ENCODE measurements at regions not wholly inside any gene's neighbourhood (a gene's known extent, or its start where the extent isn't known, plus 50 kb on each side); places are given as distances from the start of the nearest gene placed in this dataset.

DNA sequence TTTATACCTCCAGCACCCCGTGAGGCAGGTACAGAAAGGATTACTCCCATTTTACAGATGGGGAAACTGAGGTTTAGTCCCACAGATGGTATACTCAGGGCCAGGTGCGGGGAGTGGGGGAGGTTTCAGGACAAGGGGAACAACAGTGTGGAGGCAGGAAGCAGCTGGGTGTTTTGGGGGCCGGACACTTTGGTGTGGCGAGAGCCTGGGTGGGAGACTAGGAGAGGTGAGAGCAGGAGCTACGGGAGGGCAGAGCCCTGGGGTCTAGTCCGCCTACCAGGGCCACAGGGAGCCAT, 61.7 kb downstream of the DIO3 start (continued):
- no peak for TF ChIP-seq NR2C2 (IDR thresholded peaks at IDR 0.05; ENCODE audit: borderline replicate concordance, control insufficient read depth, insufficient read length, low read depth)
- no peak for TF ChIP-seq POLR2AphosphoS2 (IDR thresholded peaks at IDR 0.05; ENCODE audit: low read depth, low read length)
- TF ChIP-seq, protein P1, sequence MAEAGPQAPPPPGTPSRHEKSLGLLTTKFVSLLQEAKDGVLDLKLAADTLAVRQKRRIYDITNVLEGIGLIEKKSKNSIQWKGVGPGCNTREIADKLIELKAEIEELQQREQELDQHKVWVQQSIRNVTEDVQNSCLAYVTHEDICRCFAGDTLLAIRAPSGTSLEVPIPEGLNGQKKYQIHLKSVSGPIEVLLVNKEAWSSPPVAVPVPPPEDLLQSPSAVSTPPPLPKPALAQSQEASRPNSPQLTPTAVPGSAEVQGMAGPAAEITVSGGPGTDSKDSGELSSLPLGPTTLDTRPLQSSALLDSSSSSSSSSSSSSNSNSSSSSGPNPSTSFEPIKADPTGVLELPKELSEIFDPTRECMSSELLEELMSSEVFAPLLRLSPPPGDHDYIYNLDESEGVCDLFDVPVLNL (IDR thresholded peaks at IDR 0.05; ENCODE audit: low read depth, low read length), result no peak
- TF ChIP-seq KDM1A (IDR thresholded peaks at IDR 0.05; ENCODE audit: borderline replicate concordance), result no peak
- no peak for TF ChIP-seq ZSCAN29 (IDR thresholded peaks at IDR 0.05)
- TF ChIP-seq HDAC2 (IDR thresholded peaks at IDR 0.05), result no peak
- no peak for TF ChIP-seq SRF (IDR thresholded peaks at IDR 0.05; ENCODE audit: low read depth in 2 of 2, low read length in 2 of 2)
- no peak for TF ChIP-seq ZNF24 (IDR thresholded peaks at IDR 0.05)
- TF ChIP-seq BHLHE40 (IDR thresholded peaks at IDR 0.05; ENCODE audit: borderline replicate concordance in 1 of 2, low read depth in 2 of 2, low read length in 1 of 2), result no peak

DNA sequence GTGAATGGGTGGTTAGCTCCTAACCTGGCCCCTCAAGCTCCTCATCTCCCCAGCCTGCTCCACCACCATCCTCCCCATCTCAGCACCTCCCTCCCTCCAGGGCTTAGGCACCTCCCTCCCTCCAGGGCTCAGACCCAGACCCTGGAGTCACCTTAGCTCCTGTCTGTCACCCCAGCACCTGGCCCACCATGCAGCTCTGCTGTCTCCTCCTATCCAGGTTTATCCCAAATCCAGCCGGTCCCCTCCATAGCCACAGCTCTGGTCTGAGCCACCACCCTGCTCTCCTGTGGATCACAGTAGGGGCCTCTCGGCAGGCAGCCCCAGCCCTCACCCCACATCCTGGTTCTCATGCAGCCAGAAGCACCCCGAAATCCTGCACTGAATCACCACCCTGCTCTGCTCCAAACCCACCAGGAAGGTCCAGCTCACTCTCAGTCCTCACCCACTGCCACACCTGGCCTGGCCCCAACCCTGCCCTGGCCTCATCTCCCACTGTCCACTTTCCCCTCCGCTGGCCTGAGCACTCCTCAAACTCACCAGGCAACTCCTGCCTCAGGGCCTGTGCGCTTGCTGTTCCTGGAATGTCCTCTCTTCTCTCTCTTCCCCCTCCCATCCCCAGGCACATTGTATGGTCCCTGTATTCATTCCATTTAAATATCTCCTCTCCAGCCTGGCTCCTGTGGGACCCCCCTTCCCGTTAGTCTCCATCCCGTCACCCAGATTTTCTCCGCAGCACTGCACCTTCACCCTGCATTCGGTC, 62.6 kb downstream of the DIO3 start:
- H3K9ac ChIP-seq (ENCODE audit: control insufficient read depth, insufficient read depth, low read length), result no peak overlapping the region
- no peaks in the 10 kb centered on the region for H3K79me2 ChIP-seq (ENCODE audit: control insufficient read depth, insufficient read depth, low read length)
- intact Hi-C loops (cut with micrococcal nuclease; ENCODE audit: unreplicated experiment) (loop anchor here (10.0 kb wide), 1 partner anchor 1239 kb away; no protein-coding TSS in a partner anchor), in situ Hi-C loops (cut with MboI) (no loop called here)
- H3K4me2 ChIP-seq (ENCODE audit: control insufficient read depth, insufficient read depth), result no peak overlapping the region
- CTCF ChIA-PET, result interaction anchor here (0.7 kb wide), 1 partner anchor 773 kb away, joined by 3 read pairs; no protein-coding TSS in a partner anchor
- DNase-seq (ENCODE audit: low read depth, low spot score) (no peak), ATAC-seq (no peak), FAIRE-seq (no peak)
- no peaks in the 10 kb centered on the region; the same call in 1 of the 2 replicates for H4K20me1 ChIP-seq (ENCODE audit: control insufficient read depth, insufficient read depth)
- no peaks in the 10 kb centered on the region for H3K36me3 ChIP-seq (ENCODE audit: control insufficient read depth in 2 of 2, insufficient read depth in 2 of 2, low read length in 1 of 2)
- BruUV-seq (replicated peaks), result no TSS peak
- no peaks in the 10 kb centered on the region; a peak in 1 of 4 replicates for H3K27me3 ChIP-seq (replicated peaks in 1 of 2; ENCODE audit: control insufficient read depth in 2 of 2, insufficient read depth in 2 of 2, low read length in 1 of 2)
- 44% methylated on average over 9 of the region's 9 CpGs for WGBS (ENCODE audit: insufficient coverage, insufficient replicate concordance, low lambda C conversion rate, missing lambda C conversion rate)
- no peak overlapping the region for H3K27ac ChIP-seq (ENCODE audit: control insufficient read depth, insufficient read depth)
- H3K9me3 ChIP-seq (replicated peaks; ENCODE audit: control insufficient read depth, insufficient read depth, low read length), result no peaks in the 10 kb centered on the region
- H2AFZ ChIP-seq (ENCODE audit: control insufficient read depth, low read depth, low read length), result no peak overlapping the region
- POLR2A ChIA-PET, result no interaction called here
- TF ChIP-seq, protein P2, sequence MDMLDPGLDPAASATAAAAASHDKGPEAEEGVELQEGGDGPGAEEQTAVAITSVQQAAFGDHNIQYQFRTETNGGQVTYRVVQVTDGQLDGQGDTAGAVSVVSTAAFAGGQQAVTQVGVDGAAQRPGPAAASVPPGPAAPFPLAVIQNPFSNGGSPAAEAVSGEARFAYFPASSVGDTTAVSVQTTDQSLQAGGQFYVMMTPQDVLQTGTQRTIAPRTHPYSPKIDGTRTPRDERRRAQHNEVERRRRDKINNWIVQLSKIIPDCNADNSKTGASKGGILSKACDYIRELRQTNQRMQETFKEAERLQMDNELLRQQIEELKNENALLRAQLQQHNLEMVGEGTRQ (IDR thresholded peaks at IDR 0.05; ENCODE audit: borderline replicate concordance, low read depth, low read length), result no peak
- TF ChIP-seq RAD21 (IDR thresholded peaks at IDR 0.05; ENCODE audit: insufficient read depth, low read depth, low read length) (no peak), SMARCA5 (IDR thresholded peaks at IDR 0.05) (no peak), CEBPB (IDR thresholded peaks at IDR 0.05; ENCODE audit: borderline replicate concordance in 1 of 2, low read depth in 2 of 2, low read length in 2 of 2) (no peak), ZNF217 (IDR thresholded peaks at IDR 0.05) (no peak), HCFC1 (IDR thresholded peaks at IDR 0.05; ENCODE audit: low read length) (no peak), ZSCAN29 (IDR thresholded peaks at IDR 0.05) (no peak)
- H3K4me1 ChIP-seq (ENCODE audit: control insufficient read depth, insufficient read depth, low read length), result no peaks in the 10 kb centered on the region
- SMC1A ChIA-PET (ENCODE audit: uncharacterized antibody, unreplicated experiment), result no interaction called here
- RAD21 ChIA-PET (ENCODE audit: unreplicated experiment), result no interaction called here
- H3K4me3 ChIP-seq, result no peak overlapping the region

Measured in GM12878 (cell line).